ENCODE measurements at regions not wholly inside any gene's neighbourhood (a gene's known extent, or its start where the extent isn't known, plus 50 kb on each side); places are given as distances from the start of the nearest gene placed in this dataset.
"Not testable (repeated sequence)": the region's sequence is repeated elsewhere in the genome, so short reads cannot be mapped to it uniquely, and the experiment has no call there.

- DNase-seq (ENCODE audit: low spot score) = no peak
Measured at GRCh38 chr2:107108556-107108955, 222.6 kb upstream of the ST6GAL2 start.

GRCh38 chr2:107111623-107112022 is 225.7 kb upstream of the ST6GAL2 start:
- DNase-seq (ENCODE audit: low spot score) = no peak

- no peak for DNase-seq (ENCODE audit: low spot score)
Measured at GRCh38 chr2:107112561-107112960, 226.6 kb upstream of the ST6GAL2 start.

GRCh38 chr2:107128381-107128780 is 242.4 kb upstream of the ST6GAL2 start:
- DNase-seq (ENCODE audit: low spot score) = no peak

GRCh38 chr2:107132070-107132469 is 246.1 kb upstream of the ST6GAL2 start:
- DNase-seq (ENCODE audit: low spot score) = no peak

GRCh38 chr2:107132746-107133145 is 246.8 kb upstream of the ST6GAL2 start:
- DNase-seq (ENCODE audit: low spot score) = no peak

GRCh38 chr2:107133412-107133811 is 247.4 kb upstream of the ST6GAL2 start:
- no peak for DNase-seq (ENCODE audit: low spot score)

GRCh38 chr2:107136733-107137132 is 250.8 kb upstream of the ST6GAL2 start:
- DNase-seq (ENCODE audit: low spot score) = no peak

- no peak for DNase-seq (ENCODE audit: low spot score)
Measured at GRCh38 chr2:107137706-107138105, 251.7 kb upstream of the ST6GAL2 start.

GRCh38 chr2:107146181-107146580 is 260.2 kb upstream of the ST6GAL2 start:
- no peak for DNase-seq (ENCODE audit: low spot score)

- DNase-seq (ENCODE audit: low spot score) = not testable (repeated sequence)
Measured at GRCh38 chr2:107146645-107147044, 260.7 kb upstream of the ST6GAL2 start.

GRCh38 chr2:107148055-107148454 is 262.1 kb upstream of the ST6GAL2 start:
- DNase-seq (ENCODE audit: low spot score) = no peak

- no peak for DNase-seq (ENCODE audit: low spot score)
Measured at GRCh38 chr2:107148496-107148895, 262.5 kb upstream of the ST6GAL2 start.

- no peak for DNase-seq (ENCODE audit: low spot score)
Measured at GRCh38 chr2:107160640-107161239, 274.8 kb upstream of the ST6GAL2 start.

GRCh38 chr2:107168141-107168540 is 282.2 kb upstream of the ST6GAL2 start:
- no peak for DNase-seq (ENCODE audit: low spot score)

GRCh38 chr2:107174171-107174570 is 288.2 kb upstream of the ST6GAL2 start:
- DNase-seq (ENCODE audit: low spot score) = no peak

- no peak for DNase-seq (ENCODE audit: low spot score)
Measured at GRCh38 chr2:107182981-107183380, 297.0 kb upstream of the ST6GAL2 start.

GRCh38 chr2:107187870-107188269 is 301.9 kb upstream of the ST6GAL2 start:
- no peak for DNase-seq (ENCODE audit: low spot score)

GRCh38 chr2:107195631-107196030 is 309.7 kb upstream of the ST6GAL2 start:
- DNase-seq (ENCODE audit: low spot score) = no peak

- no peak for DNase-seq (ENCODE audit: low spot score)
Measured at GRCh38 chr2:107197594-107198294, 311.8 kb upstream of the ST6GAL2 start.

- DNase-seq (ENCODE audit: low spot score) = no peak
Measured at GRCh38 chr2:107202962-107203591, 317.1 kb upstream of the ST6GAL2 start.

GRCh38 chr2:107215401-107216350 is 329.7 kb upstream of the ST6GAL2 start:
- no peak for DNase-seq (ENCODE audit: low spot score)

Data from HuH-7 (cell line).